SU-DHL-6 (cell line): ENCODE measurements at regions not wholly inside any gene's neighbourhood (a gene's known extent, or its start where the extent isn't known, plus 50 kb on each side); places are given as distances from the start of the nearest gene placed in this dataset.

Source experiments
- H2AFZ ChIP-seq: fragments of 200-600 bp; sonication (generic); 2 replicates; pipeline ENCODE4 v1.6.1; 2014; ENCODE audit warnings: low read depth, mild to moderate bottlenecking, moderate library complexity, mixed read lengths, antibody characterized with exemption, low read length; ENCODE audit not compliant: severe bottlenecking
- H3F3A ChIP-seq: fragments of 200-600 bp; shearing (Covaris generic); 2 replicates; pipeline ENCODE4 v1.6.0; 2016; ENCODE audit warnings: antibody characterized with exemption, mild to moderate bottlenecking; ENCODE audit not compliant: insufficient read depth
- H3K27ac ChIP-seq: fragments of 200-600 bp; sonication (generic); 2 replicates; pipeline ENCODE4 v1.5.1; 2016; ENCODE audit warnings: low read depth, mild to moderate bottlenecking, low read length, moderate library complexity, mixed read lengths
- H3K27me3 ChIP-seq: fragments of 200-600 bp; sonication (generic), shearing (Covaris generic); 2 replicates; pipeline ENCODE4 v1.6.0; 2014; ENCODE audit warnings: mild to moderate bottlenecking, low read length
- H3K36me3 ChIP-seq: fragments of 200-600 bp; sonication (generic); 2 replicates; pipeline ENCODE4 v1.6.1; 2014; ENCODE audit warnings: mild to moderate bottlenecking, low read length, mixed read lengths
- H3K4me2 ChIP-seq: fragments of 300-600, 200-600 bp; shearing (Covaris generic), sonication (generic); 2 replicates; pipeline ENCODE4 v1.6.0; 2014; ENCODE audit warnings: low read length, low read depth, mild to moderate bottlenecking; ENCODE audit not compliant: poor library complexity, severe bottlenecking
- H3K4me3 ChIP-seq: fragments of 200-600 bp; sonication (generic); 2 replicates; pipeline ENCODE4 v1.5.1; 2014; ENCODE audit warnings: antibody characterized with exemption, low read length, mild to moderate bottlenecking, mixed read lengths; ENCODE audit not compliant: insufficient read depth, poor library complexity, severe bottlenecking
- H3K79me2 ChIP-seq: fragments of 200-600 bp; sonication (generic); 2 replicates; pipeline ENCODE4 v1.6.1; 2014; ENCODE audit warnings: mild to moderate bottlenecking, low read length, moderate library complexity; ENCODE audit not compliant: insufficient read depth
- H3K9ac ChIP-seq: fragments of 200-600 bp; sonication (generic); 2 replicates; pipeline ENCODE4 v1.7.0; 2014; ENCODE audit warnings: mild to moderate bottlenecking, low read length
- H3K9me2 ChIP-seq: fragments of 200-600 bp; sonication (generic); replicated peaks from 2 replicates; pipeline ENCODE4 v1.6.1; 2014; ENCODE audit warnings: low read length; ENCODE audit not compliant: insufficient read depth
- H3K9me3 ChIP-seq: fragments of 200-600 bp; sonication (generic); 2 replicates; pipeline ENCODE4 v1.6.1; 2014; ENCODE audit warnings: low read length, mixed read lengths; ENCODE audit not compliant: insufficient read depth
- H4K20me1 ChIP-seq: fragments of 200-600 bp; sonication (generic); 2 replicates; pipeline ENCODE4 v1.6.1; 2014; ENCODE audit warnings: low read depth, mild to moderate bottlenecking, antibody characterized with exemption, low read length, moderate library complexity, mixed read lengths
- CTCF ChIP-seq: fragments of 200-600 bp; sonication (generic); IDR thresholded peaks from one replicate; pipeline ENCODE4 v1.5.1; 2017; ENCODE audit warnings: antibody characterized with exemption, mild to moderate bottlenecking, low read length, moderate library complexity; ENCODE audit not compliant: insufficient read depth, poor library complexity, severe bottlenecking
- EZH2phosphoT487 ChIP-seq: fragments of 200-600 bp; sonication (generic), shearing (Covaris generic); conservative IDR thresholded peaks from 2 replicates; pipeline ENCODE4 v1.6.1; 2018; ENCODE audit warnings: mild to moderate bottlenecking, antibody characterized with exemption, low read length, moderate library complexity, mixed read lengths

GRCh38 chr10:78617115-78617514 lies 451.7 kb upstream of the ZMIZ1 start:
- TF ChIP-seq CTCF, result no peak
- TF ChIP-seq EZH2phosphoT487, result no peak
- H2AFZ ChIP-seq, result no peak overlapping the region
- no peaks in the 10 kb centered on the region for H3K9me2 ChIP-seq
- H4K20me1 ChIP-seq, result no peaks in the 10 kb centered on the region
- no peak overlapping the region for H3K4me3 ChIP-seq
- H3K9me3 ChIP-seq, result no peaks in the 10 kb centered on the region
- no peaks in the 10 kb centered on the region for H3K79me2 ChIP-seq
- H3K27me3 ChIP-seq, result no peaks in the 10 kb centered on the region
- H3F3A ChIP-seq, result no peaks in the 10 kb centered on the region
- no peak overlapping the region for H3K4me2 ChIP-seq
- no peaks in the 10 kb centered on the region for H3K36me3 ChIP-seq
- H3K27ac ChIP-seq, result no peak overlapping the region
- H3K9ac ChIP-seq, result no peak overlapping the region

- TF ChIP-seq EZH2phosphoT487, result no peak
- TF ChIP-seq CTCF, result no peak
- Histone ChIP-seq H3K9ac (no peak overlapping the region), H3K4me3 (no peak overlapping the region), H2AFZ (no peak overlapping the region), H4K20me1 (no peaks in the 10 kb centered on the region), H3K27ac (no peak overlapping the region), H3K4me2 (no peak overlapping the region), H3F3A (no peaks in the 10 kb centered on the region), H3K79me2 (no peaks in the 10 kb centered on the region), H3K27me3 (no peaks in the 10 kb centered on the region), H3K9me3 (no peaks in the 10 kb centered on the region), H3K9me2 (no peaks in the 10 kb centered on the region), H3K36me3 (no peaks in the 10 kb centered on the region)
Measured at GRCh38 chr10:78617631-78618030, 451.1 kb upstream of the ZMIZ1 start.

GRCh38 chr10:78618050-78618449 lies 450.7 kb upstream of the ZMIZ1 start:
- Histone ChIP-seq H3K9ac (no peak overlapping the region), H4K20me1 (no peaks in the 10 kb centered on the region), H3K79me2 (no peaks in the 10 kb centered on the region), H3F3A (no peaks in the 10 kb centered on the region), H3K36me3 (no peaks in the 10 kb centered on the region), H3K27ac (no peak overlapping the region), H3K9me3 (no peaks in the 10 kb centered on the region), H3K4me3 (no peak overlapping the region), H2AFZ (no peak overlapping the region), H3K4me2 (no peak overlapping the region), H3K9me2 (no peaks in the 10 kb centered on the region), H3K27me3 (no peaks in the 10 kb centered on the region)
- no peak for TF ChIP-seq CTCF
- TF ChIP-seq EZH2phosphoT487, result no peak
